ENCODE measurements at regions not wholly inside any gene's neighbourhood (a gene's known extent, or its start where the extent isn't known, plus 50 kb on each side); places are given as distances from the start of the nearest gene placed in this dataset.

GRCh38 chr2:174694196-174694878 is 69.9 kb downstream of the CHRNA1 start:
- 92% methylated on average over 4 of the region's 5 CpGs for WGBS (ENCODE audit: low lambda C conversion rate)
- TF ChIP-seq MXI1 (IDR thresholded peaks at IDR 0.05; ENCODE audit: low read depth, low read length) (no peak), REST (IDR thresholded peaks at IDR 0.05; ENCODE audit: low read depth, low read length) (no peak), TCF12 (IDR thresholded peaks at IDR 0.05) (no peak)
- POLR2A ChIA-PET = no interaction called here

GRCh38 chr2:174693344-174693743 is 70.9 kb downstream of the CHRNA1 start:
- no peak for DNase-seq
- CTCF ChIA-PET = interaction anchor here (0.9 to 10.5 kb wide), 6 partner anchors 9 to 1395 kb away, joined by 3 to 180 read pairs (median 9); no protein-coding TSS in a partner anchor

More at GRCh38 chr2:174694196-174694878, 69.9 kb downstream of the CHRNA1 start:
- DNase-seq = no peak
- H3K9ac ChIP-seq = no peak overlapping the region
- H3K9me2 ChIP-seq = no peaks in the 10 kb centered on the region
- H3F3A ChIP-seq (replicated peaks; ENCODE audit: insufficient read depth) = no peaks in the 10 kb centered on the region
- no peak overlapping the region for H3K4me3 ChIP-seq (ENCODE audit: low read depth in 2 of 2, low read length in 1 of 2)
- CTCF ChIA-PET = interaction anchor here (0.8 to 8.0 kb wide), 14 partner anchors 6 to 1394 kb away, joined by 3 to 93 read pairs (median 4); no protein-coding TSS in a partner anchor
- peaks cover 0 to 11% of the 10 kb centered on the region in 2 experiments; a peak in 1 of 4 replicates for H3K4me1 ChIP-seq (ENCODE audit: control insufficient read depth in 1 of 2, insufficient read depth in 2 of 2, low read depth in 1 of 2, low read length in 1 of 2)
- H3K79me2 ChIP-seq (ENCODE audit: insufficient read depth) = no peaks in the 10 kb centered on the region
- H4K20me1 ChIP-seq (ENCODE audit: insufficient read depth) = no peaks in the 10 kb centered on the region
- H2AFZ ChIP-seq (ENCODE audit: low read depth) = no peak overlapping the region
- no peaks in the 10 kb centered on the region for H3K36me3 ChIP-seq (replicated peaks in 1 of 2; ENCODE audit: control insufficient read depth in 1 of 2, insufficient read depth in 2 of 2, low read length in 1 of 2)
- no peaks in the 10 kb centered on the region for H3K9me3 ChIP-seq
- no peak overlapping the region for H3K27ac ChIP-seq (ENCODE audit: low read depth in 2 of 2, low read length in 1 of 2)
- no peaks in the 10 kb centered on the region for H3K27me3 ChIP-seq (ENCODE audit: insufficient read depth)
- H3K4me2 ChIP-seq = no peak overlapping the region

More at GRCh38 chr2:174693344-174693743, 70.9 kb downstream of the CHRNA1 start:
- no peak overlapping the region for H3K9ac ChIP-seq
- H3K36me3 ChIP-seq (replicated peaks in 1 of 2; ENCODE audit: control insufficient read depth in 1 of 2, insufficient read depth in 2 of 2, low read length in 1 of 2) = no peaks in the 10 kb centered on the region
- no peaks in the 10 kb centered on the region for H3K79me2 ChIP-seq (ENCODE audit: insufficient read depth)
- H3K4me3 ChIP-seq (ENCODE audit: low read depth in 2 of 2, low read length in 1 of 2) = no peak overlapping the region
- no peaks in the 10 kb centered on the region for H3K9me2 ChIP-seq
- POLR2A ChIA-PET = no interaction called here
- peaks cover 0 to 12% of the 10 kb centered on the region in 2 experiments; a peak in 1 of 4 replicates for H3K4me1 ChIP-seq (ENCODE audit: control insufficient read depth in 1 of 2, insufficient read depth in 2 of 2, low read depth in 1 of 2, low read length in 1 of 2)
- no peaks in the 10 kb centered on the region for H4K20me1 ChIP-seq (ENCODE audit: insufficient read depth)
- H3K4me2 ChIP-seq = no peak overlapping the region
- no peak overlapping the region for H3K27ac ChIP-seq (ENCODE audit: low read depth in 2 of 2, low read length in 1 of 2)
- no peaks in the 10 kb centered on the region for H3K27me3 ChIP-seq (ENCODE audit: insufficient read depth)
- TF ChIP-seq, protein P1, sequence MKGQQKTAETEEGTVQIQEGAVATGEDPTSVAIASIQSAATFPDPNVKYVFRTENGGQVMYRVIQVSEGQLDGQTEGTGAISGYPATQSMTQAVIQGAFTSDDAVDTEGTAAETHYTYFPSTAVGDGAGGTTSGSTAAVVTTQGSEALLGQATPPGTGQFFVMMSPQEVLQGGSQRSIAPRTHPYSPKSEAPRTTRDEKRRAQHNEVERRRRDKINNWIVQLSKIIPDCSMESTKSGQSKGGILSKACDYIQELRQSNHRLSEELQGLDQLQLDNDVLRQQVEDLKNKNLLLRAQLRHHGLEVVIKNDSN (IDR thresholded peaks at IDR 0.05; ENCODE audit: borderline replicate concordance, low read depth) = no peak
- TF ChIP-seq YY1 (IDR thresholded peaks at IDR 0.05; ENCODE audit: low read depth) = no peak
- no peaks in the 10 kb centered on the region for H3F3A ChIP-seq (replicated peaks; ENCODE audit: insufficient read depth)
- H2AFZ ChIP-seq (ENCODE audit: low read depth) = no peak overlapping the region
- no peaks in the 10 kb centered on the region for H3K9me3 ChIP-seq
- WGBS (ENCODE audit: low lambda C conversion rate) = 80% methylated on average over 5 of the region's 5 CpGs

All from SK-N-SH (cell line).